Hepatocyte (in vitro differentiated cells): ENCODE measurements at regions not wholly inside any gene's neighbourhood (a gene's known extent, or its start where the extent isn't known, plus 50 kb on each side); places are given as distances from the start of the nearest gene placed in this dataset.

Experiments
- EZH2 ChIP-seq: fragments of 200-600 bp; sonication (generic); IDR thresholded peaks from 2 replicates; pipeline ENCODE4 v1.6.1; 2016; ENCODE audit warnings: antibody characterized with exemption, mild to moderate bottlenecking, borderline replicate concordance
- EZH2phosphoT487 ChIP-seq: fragments of 200-600 bp; sonication (generic); IDR thresholded peaks from one replicate; pipeline ENCODE4 v1.6.1; 2018; ENCODE audit warnings: antibody characterized with exemption, mild to moderate bottlenecking, low read depth, moderate library complexity; ENCODE audit not compliant: unreplicated experiment, severe bottlenecking
- TF ChIP-seq, protein P1 (sequence below): fragments of 200-600 bp; sonication (generic); IDR thresholded peaks from 2 replicates; pipeline ENCODE4 v1.5.1; 2016; ENCODE audit warnings: antibody characterized with exemption, mild to moderate bottlenecking; ENCODE audit not compliant: poor library complexity

DNA sequence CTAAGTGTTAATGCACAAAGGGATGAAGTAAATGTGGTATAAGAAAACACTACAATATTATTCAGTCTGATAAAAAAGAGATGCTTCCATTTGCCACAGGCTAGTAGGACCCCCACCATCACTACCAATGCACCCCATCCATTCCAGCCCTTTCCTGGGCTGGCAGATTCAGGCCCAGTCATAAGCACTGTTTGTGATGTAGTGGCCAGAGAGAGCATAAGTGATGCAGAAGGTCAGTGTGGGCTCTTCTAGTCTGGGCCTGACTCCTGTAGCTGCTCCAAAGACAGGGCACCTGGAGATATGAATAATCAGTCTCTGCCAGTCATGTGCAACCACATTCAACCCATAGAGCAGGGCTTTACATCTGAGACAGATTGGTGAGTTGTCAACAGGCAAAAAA, 1294.7 kb downstream of the TMEM121 start:
- no peak for TF ChIP-seq EZH2
- TF ChIP-seq, protein P1, sequence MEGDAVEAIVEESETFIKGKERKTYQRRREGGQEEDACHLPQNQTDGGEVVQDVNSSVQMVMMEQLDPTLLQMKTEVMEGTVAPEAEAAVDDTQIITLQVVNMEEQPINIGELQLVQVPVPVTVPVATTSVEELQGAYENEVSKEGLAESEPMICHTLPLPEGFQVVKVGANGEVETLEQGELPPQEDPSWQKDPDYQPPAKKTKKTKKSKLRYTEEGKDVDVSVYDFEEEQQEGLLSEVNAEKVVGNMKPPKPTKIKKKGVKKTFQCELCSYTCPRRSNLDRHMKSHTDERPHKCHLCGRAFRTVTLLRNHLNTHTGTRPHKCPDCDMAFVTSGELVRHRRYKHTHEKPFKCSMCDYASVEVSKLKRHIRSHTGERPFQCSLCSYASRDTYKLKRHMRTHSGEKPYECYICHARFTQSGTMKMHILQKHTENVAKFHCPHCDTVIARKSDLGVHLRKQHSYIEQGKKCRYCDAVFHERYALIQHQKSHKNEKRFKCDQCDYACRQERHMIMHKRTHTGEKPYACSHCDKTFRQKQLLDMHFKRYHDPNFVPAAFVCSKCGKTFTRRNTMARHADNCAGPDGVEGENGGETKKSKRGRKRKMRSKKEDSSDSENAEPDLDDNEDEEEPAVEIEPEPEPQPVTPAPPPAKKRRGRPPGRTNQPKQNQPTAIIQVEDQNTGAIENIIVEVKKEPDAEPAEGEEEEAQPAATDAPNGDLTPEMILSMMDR, result no peak
- TF ChIP-seq EZH2phosphoT487, result no peak
